GM12874 (cell line): ENCODE measurements at regions not wholly inside any gene's neighbourhood (a gene's known extent, or its start where the extent isn't known, plus 50 kb on each side); places are given as distances from the start of the nearest gene placed in this dataset.

Source experiments
- CTCF ChIP-seq: IDR thresholded peaks from 2 replicates; pipeline ENCODE4 v1.5.1; 2011; ENCODE audit warnings: low read depth, mild to moderate bottlenecking, control low read depth, low read length, moderate library complexity; ENCODE audit not compliant: insufficient read depth

- no peak for TF ChIP-seq CTCF
These were observed 109.0 kb upstream of the TBL1XR1 start for GRCh38 chr3:177306252-177306651.

GRCh38 chr3:177307391-177307790, 110.1 kb upstream of the TBL1XR1 start:
- no peak for TF ChIP-seq CTCF

GRCh38 chr3:177307826-177308225, 110.5 kb upstream of the TBL1XR1 start:
- no peak for TF ChIP-seq CTCF

GRCh38 chr3:177308286-177308685, 111.0 kb upstream of the TBL1XR1 start:
- no peak for TF ChIP-seq CTCF

GRCh38 chr3:177308911-177309310, 111.6 kb upstream of the TBL1XR1 start:
- no peak for TF ChIP-seq CTCF

- TF ChIP-seq CTCF = no peak
These were observed 115.2 kb upstream of the TBL1XR1 start for GRCh38 chr3:177312491-177312890.

GRCh38 chr3:177314897-177315296, 117.6 kb upstream of the TBL1XR1 start:
- TF ChIP-seq CTCF = no peak

GRCh38 chr3:177317247-177317646, 120.0 kb upstream of the TBL1XR1 start:
- TF ChIP-seq CTCF = no peak
